OCI-LY7 (cell line): ENCODE measurements at regions not wholly inside any gene's neighbourhood (a gene's known extent, or its start where the extent isn't known, plus 50 kb on each side); places are given as distances from the start of the nearest gene placed in this dataset.

Experiments
- BruUV-seq: library from RNA; stranded (reverse); fragments of 400-500 nt; replicated peaks from 2 replicates; lab custom pipeline; 2021; lab: Mats Ljungman, UMichigan
- CTCF ChIA-PET: fragments of 300-600 bp; sonication (Branson Sonifier 250); formaldehyde crosslinking; loops from one replicate; lab custom pipeline; 2022; ENCODE audit warnings: antibody characterized with exemption; ENCODE audit not compliant: unreplicated experiment; lab: Charles Lee
- POLR2A ChIA-PET: fragments of 300-600 bp; sonication (Branson Sonifier 250); formaldehyde crosslinking; loops from one replicate; lab custom pipeline; 2022; ENCODE audit warnings: antibody characterized with exemption; lab: Charles Lee
- DNase-seq: peaks from one replicate; pipeline ENCODE4 v3.0.0-alpha.2; 2015; ENCODE audit warnings: low spot score
- H2AFZ ChIP-seq: fragments of 200-600 bp; sonication (generic), shearing (Covaris generic); 2 replicates; pipeline ENCODE4 v1.6.1; 2014; ENCODE audit warnings: mild to moderate bottlenecking, antibody characterized with exemption, low read length, moderate library complexity
- H3K27ac ChIP-seq: fragments of 200-600 bp; sonication (generic); 2 replicates; pipeline ENCODE4 v1.5.1; 2014; ENCODE audit warnings: mixed run types, low read depth, mild to moderate bottlenecking, moderate library complexity, low read length, inconsistent platforms; ENCODE audit not compliant: poor library complexity, severe bottlenecking
- H3K36me3 ChIP-seq: fragments of 200-600 bp; sonication (generic); 2 replicates; pipeline ENCODE4 v1.6.1; 2014; ENCODE audit warnings: mild to moderate bottlenecking, antibody characterized with exemption, low read length, moderate library complexity, mixed read lengths; ENCODE audit not compliant: insufficient read depth
- H3K4me1 ChIP-seq: fragments of 200-600 bp; sonication (generic); 2 replicates; pipeline ENCODE4 v1.5.1; 2014; ENCODE audit warnings: mild to moderate bottlenecking, low read length; ENCODE audit not compliant: insufficient read depth, poor library complexity, severe bottlenecking
- H3K4me2 ChIP-seq: fragments of 200-600 bp; sonication (generic); 2 replicates; pipeline ENCODE4 v1.6.1; 2014; ENCODE audit warnings: mild to moderate bottlenecking, low read length
- H3K4me3 ChIP-seq: fragments of 200-600 bp; sonication (generic); 2 replicates; pipeline ENCODE4 v1.5.1; 2014; ENCODE audit warnings: mild to moderate bottlenecking, low read depth, low read length; ENCODE audit not compliant: poor library complexity, severe bottlenecking
- H3K79me2 ChIP-seq: fragments of 200-600 bp; sonication (generic); 2 replicates; pipeline ENCODE4 v1.6.1; 2016; ENCODE audit warnings: low read depth, mild to moderate bottlenecking, low read length, moderate library complexity, mixed read lengths; ENCODE audit not compliant: insufficient read depth
- H3K9me2 ChIP-seq: fragments of 200-600 bp; sonication (generic); 2 replicates; pipeline ENCODE4 v1.6.1; 2016; ENCODE audit warnings: mild to moderate bottlenecking, low read length, mixed read lengths; ENCODE audit not compliant: insufficient read depth
- H3K9me3 ChIP-seq: fragments of 200-600 bp; sonication (generic); 2 replicates; pipeline ENCODE4 v1.6.1; 2014; ENCODE audit warnings: mild to moderate bottlenecking, mixed run types, low read length, mixed read lengths
- H4K20me1 ChIP-seq: fragments of 200-600 bp; sonication (generic); 2 replicates; pipeline ENCODE4 v1.6.1; 2014; ENCODE audit warnings: mild to moderate bottlenecking, antibody characterized with exemption, low read length, moderate library complexity, mixed read lengths; ENCODE audit not compliant: insufficient read depth
- EZH2phosphoT487 ChIP-seq: fragments of 200-600 bp; sonication (generic); IDR thresholded peaks from 2 replicates; pipeline ENCODE4 v1.6.1; 2018; ENCODE audit warnings: low read depth, borderline replicate concordance, mild to moderate bottlenecking, mixed run types, antibody characterized with exemption, low read length, moderate library complexity, mixed read lengths
- intact Hi-C: fragments of 100-400 bp; cut with micrococcal nuclease; formaldehyde crosslinking; loops from one replicate; pipeline ENCODE4 v1.10.0; 2022; ENCODE audit not compliant: unreplicated experiment
- TF ChIP-seq, protein P1 (sequence below): fragments of 200-600 bp; sonication (generic); conservative IDR thresholded peaks from 2 replicates; pipeline ENCODE4 v1.5.1; 2014; ENCODE audit warnings: mild to moderate bottlenecking, antibody characterized with exemption, low read length, moderate library complexity, mixed read lengths

DNA sequence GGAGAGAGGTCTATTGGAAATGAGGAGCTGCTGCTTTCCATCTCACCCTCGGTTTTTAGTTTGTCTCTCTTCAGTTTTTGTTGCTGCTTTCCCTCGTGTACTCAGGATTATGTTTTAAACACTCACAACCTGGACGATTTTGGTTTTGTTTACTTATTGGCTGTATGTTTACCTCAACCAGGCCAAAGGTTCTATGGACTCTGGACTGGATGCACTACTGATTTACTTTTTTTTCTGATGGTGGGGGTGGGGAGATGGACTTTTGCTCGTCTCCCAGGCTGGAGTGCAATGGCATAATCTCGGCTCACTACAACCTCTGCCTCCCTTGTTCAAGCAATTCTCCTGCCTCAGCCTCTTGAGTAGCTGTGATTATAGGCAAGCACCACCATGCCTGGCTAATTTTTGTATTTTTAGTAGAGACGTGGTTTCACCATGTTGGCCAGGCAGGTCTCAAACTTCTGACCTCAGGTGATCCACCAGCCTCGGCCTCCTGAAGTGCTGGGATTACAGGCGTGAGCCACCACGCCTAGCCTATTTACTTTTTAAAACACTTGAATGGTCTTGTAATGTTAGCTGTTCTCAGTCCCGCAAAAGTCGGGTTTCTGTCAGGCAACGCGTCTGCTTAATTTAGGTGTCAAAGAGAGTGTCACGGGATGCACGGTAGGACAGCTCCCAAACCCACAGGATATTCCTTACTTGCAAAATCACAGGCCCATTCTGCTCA is 148.2 kb upstream of the RIPOR2 start:
- no peak overlapping the region for H2AFZ ChIP-seq
- H3K36me3 ChIP-seq: no peaks in the 10 kb centered on the region
- no peak overlapping the region for H3K27ac ChIP-seq
- intact Hi-C loops: loop anchor here (10.0 kb wide), 1 partner anchor 91 kb away; no protein-coding TSS in a partner anchor
- no peaks in the 10 kb centered on the region for H4K20me1 ChIP-seq
- no peak for DNase-seq
- no peak overlapping the region for H3K4me2 ChIP-seq
- no peaks in the 10 kb centered on the region for H3K4me1 ChIP-seq
- TF ChIP-seq, protein P1, sequence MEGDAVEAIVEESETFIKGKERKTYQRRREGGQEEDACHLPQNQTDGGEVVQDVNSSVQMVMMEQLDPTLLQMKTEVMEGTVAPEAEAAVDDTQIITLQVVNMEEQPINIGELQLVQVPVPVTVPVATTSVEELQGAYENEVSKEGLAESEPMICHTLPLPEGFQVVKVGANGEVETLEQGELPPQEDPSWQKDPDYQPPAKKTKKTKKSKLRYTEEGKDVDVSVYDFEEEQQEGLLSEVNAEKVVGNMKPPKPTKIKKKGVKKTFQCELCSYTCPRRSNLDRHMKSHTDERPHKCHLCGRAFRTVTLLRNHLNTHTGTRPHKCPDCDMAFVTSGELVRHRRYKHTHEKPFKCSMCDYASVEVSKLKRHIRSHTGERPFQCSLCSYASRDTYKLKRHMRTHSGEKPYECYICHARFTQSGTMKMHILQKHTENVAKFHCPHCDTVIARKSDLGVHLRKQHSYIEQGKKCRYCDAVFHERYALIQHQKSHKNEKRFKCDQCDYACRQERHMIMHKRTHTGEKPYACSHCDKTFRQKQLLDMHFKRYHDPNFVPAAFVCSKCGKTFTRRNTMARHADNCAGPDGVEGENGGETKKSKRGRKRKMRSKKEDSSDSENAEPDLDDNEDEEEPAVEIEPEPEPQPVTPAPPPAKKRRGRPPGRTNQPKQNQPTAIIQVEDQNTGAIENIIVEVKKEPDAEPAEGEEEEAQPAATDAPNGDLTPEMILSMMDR: no peak
- no peak for TF ChIP-seq EZH2phosphoT487
- no peaks in the 10 kb centered on the region for H3K9me2 ChIP-seq
- CTCF ChIA-PET: no interaction called here
- H3K79me2 ChIP-seq: no peaks in the 10 kb centered on the region
- BruUV-seq: no TSS peak
- no peak overlapping the region for H3K4me3 ChIP-seq
- POLR2A ChIA-PET: interaction anchor here (0.6 kb wide), 1 partner anchor 430 kb away, joined by 3 read pairs; no protein-coding TSS in a partner anchor
- no peaks in the 10 kb centered on the region for H3K9me3 ChIP-seq

DNA sequence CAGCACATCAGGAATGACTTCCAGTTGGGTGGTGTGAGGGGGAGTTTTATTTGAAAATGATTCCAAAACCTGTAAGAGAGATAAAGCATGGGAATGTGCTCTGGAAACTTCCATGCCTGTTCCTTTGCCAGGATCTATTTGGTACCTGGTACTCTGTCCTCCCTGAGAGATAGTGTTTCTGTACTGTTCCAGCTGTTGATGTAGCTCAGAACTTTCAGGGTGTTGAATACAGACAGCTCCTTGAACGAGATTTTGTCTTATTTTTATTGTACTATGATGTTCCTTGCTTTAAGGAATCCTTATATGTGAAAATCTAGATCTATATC is 148.7 kb upstream of the RIPOR2 start:
- ChIA-PET POLR2A (interaction anchor here (0.6 kb wide), 1 partner anchor 430 kb away, joined by 3 read pairs; no protein-coding TSS in a partner anchor), CTCF (no interaction called here)
- BruUV-seq: no TSS peak

More for the DNA sequence above, 148.7 kb upstream of the RIPOR2 start:
- H3K27ac ChIP-seq: no peak overlapping the region
- no peak overlapping the region for H3K4me3 ChIP-seq
- TF ChIP-seq, protein P1: no peak
- no peak for TF ChIP-seq EZH2phosphoT487
- H3K4me1 ChIP-seq: no peaks in the 10 kb centered on the region
- H3K79me2 ChIP-seq: no peaks in the 10 kb centered on the region
- H2AFZ ChIP-seq: no peak overlapping the region
- intact Hi-C loops: loop anchor here (10.0 kb wide), 1 partner anchor 90 kb away; no protein-coding TSS in a partner anchor
- no peaks in the 10 kb centered on the region for H3K36me3 ChIP-seq
- H3K9me3 ChIP-seq: no peaks in the 10 kb centered on the region
- DNase-seq: no peak
- H4K20me1 ChIP-seq: no peaks in the 10 kb centered on the region
- no peak overlapping the region for H3K4me2 ChIP-seq
- no peaks in the 10 kb centered on the region for H3K9me2 ChIP-seq
